ENCODE measurements at regions not wholly inside any gene's neighbourhood (a gene's known extent, or its start where the extent isn't known, plus 50 kb on each side); places are given as distances from the start of the nearest gene placed in this dataset.

DNA sequence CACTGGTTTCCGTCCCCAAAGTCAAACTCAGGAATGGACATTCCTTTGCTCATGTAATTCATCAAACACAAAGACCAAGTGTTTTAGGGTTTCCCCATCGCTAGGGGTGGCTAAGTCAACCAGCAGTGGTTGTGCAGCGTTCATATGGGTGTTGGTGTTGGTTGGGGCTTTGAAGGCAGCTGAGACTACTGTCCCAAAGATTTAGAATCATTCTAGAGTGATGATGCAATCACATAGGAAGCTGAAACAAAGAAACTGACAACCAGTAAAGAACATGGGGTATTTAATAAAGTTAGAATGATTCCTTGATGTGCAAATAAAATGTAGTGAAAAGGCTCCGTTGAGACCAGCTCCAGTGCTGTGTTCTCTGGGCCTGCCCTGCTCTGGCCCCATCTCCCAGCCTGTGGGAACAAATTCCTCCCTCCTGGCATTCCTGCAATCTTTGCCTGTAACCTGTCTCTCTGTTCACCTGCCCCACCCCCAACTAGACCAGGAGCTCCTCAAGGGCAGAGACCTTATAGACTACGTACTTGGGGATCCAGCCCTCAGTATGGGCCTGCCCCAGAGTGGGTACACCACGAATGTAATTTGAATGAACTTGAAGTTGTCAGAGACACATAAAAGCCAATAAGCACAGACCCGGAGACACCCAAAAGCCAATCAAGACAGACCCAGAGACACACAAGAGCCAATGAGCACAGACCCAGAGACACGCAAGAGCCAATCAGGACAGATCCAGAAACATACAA lies 191.7 kb upstream of the TWIST2 start:
- no peak for DNase-seq

DNA sequence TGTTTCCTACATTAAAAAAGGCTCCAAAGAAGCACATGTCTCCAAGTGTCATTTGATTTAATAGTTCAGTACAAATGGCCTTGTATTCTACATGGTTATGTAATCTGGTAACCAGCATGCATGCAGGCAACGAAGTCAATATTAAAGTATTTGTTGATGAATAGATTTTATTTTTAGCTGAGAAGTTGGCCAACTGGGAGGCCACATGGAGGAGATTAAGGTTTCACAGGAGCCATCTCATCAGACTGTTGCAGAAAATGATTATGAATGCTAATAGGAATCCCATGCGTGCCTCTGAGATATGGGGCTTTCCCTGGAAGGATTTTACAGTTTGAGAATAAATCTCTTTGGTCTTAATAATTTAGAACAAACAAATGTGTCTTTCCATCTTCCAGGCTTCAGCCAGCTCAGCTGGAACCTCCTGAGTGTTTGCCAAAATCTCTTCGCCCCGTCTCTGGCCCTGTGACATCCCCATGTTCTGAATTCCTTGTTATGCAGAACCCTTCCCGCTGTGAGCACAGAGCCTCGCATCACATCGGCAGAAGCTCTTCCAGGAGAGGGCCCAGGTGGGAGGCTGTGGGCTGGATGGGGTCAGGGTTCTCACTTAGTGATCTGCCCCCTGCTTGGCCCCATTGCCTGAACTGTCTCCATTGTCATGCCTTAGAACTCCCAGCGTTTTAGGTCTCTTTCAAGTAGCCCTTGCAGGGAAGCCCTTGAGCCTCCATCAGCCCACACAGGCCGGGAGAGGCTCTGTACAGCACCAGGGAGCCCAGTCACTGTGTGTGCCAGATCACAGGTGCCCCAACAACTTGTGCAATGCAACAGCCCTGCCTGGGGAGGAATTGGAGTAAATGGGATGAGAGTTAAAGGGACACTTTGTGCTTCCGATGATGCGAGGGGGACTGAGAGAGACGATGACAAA lies 190.5 kb upstream of the TWIST2 start:
- DNase-seq: no peak

DNA sequence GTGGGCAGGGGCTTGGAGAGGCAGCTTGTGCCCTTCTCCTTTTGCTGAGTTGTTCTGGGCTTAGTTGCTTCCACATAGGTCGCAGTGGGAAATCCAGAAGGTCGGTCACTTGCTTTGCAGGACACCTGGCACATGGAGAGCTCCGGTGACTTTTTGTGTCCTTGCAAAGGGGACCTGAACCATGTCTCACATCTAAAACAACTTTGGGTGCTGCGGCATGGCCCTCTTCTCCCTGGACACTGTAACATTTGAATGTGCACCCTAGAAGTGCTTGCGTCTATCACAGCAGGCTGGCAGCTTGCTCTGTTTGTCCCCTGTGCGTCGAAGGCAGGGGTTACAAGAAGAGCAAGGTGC lies 189.9 kb upstream of the TWIST2 start:
- no peak for DNase-seq

DNA sequence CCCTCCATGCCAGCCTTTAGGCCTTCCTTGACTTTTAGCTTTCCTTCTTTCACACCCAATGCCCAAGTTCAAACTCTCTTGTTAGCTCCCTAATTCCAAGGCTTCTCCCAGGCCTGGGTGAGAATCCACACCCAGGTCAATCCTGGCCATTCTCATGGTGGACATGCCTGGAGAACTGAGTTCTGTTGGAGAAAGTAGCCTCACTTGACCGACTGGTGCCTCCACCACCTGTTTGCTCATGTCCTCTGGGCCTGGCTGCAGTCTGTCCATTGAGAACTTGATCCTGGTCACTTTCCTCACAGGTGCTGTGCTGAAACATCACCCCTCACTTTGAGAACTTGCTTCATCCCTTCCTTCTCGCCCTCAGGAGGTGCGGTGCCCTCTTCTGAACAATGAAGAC lies 189.1 kb upstream of the TWIST2 start:
- no peak for DNase-seq

DNA sequence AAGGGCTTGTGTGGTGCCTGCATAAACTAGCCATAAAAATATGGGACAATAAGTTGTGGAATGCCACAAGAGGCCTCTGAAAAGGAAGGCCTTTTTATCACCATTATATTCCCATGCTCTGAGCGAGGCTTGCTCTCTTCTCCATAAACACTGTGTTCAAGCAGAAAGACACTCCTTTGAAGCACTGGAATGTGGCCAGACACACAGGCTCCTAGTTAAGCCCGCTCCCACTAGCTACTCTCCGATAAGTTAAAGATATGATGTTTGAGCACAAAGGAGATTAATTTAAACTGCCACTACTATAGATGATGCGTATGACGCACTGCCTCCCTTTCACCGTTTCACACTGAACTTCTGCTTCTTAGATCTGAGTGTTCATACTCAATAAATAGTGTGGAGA lies 188.7 kb upstream of the TWIST2 start:
- DNase-seq: no peak

DNA sequence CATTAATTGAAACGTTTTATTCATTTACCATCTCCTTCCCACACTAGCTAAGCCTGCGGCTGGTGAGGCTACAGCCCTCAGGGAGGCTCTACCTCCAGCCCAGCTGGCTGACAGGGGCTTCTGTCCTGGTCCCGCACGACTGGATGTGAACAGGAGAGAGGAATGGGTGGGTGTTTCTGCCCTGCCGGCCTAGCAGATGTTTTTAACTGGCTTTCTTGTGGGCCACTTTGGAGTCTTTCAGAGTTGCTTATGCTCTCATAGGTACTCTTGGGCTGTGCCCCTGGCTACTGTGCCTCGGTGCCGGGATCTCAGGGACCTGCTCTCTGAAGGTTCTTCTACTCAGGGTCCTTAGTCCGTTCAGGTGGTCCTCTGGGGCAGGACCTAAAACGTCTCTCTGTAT lies 184.3 kb upstream of the TWIST2 start:
- no peak for DNase-seq

DNA sequence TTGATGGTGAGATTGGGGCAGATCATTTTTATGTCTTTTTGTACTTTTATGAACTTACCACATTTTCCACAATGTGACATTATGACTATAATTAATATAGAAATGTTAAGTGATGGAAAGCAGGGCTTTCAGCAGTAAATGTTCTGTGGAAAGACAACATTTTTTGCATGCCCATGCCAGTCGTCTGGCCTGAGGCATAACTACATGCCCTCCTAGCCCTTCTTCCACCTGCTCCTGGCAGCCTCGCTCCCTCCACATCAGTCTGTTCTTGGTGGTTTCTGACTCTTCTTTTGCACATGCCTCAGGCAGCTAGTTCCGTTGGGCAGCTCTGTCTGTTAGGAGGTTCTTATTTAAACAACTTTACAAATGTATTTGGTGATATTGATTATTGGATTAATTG lies 182.0 kb upstream of the TWIST2 start:
- DNase-seq: no peak

DNA sequence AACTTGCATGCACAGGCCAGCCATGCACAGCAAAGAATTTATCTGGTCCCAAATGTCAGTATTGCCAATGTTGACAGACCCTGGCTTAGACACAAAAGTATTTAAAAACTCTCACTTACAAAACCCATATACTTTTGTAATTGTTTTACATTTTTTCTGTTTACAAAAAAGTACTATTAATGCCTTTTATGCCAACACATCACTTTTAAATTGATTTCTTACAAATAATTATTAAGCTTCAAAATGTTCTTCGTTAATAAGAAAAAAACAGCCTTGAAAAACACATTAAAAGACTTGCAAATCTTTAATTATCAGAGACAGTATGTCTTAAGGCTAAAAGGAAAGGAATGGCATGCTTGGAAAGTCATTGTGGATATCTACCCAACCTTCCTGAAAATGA lies 181.3 kb upstream of the TWIST2 start:
- DNase-seq: no peak

DNA sequence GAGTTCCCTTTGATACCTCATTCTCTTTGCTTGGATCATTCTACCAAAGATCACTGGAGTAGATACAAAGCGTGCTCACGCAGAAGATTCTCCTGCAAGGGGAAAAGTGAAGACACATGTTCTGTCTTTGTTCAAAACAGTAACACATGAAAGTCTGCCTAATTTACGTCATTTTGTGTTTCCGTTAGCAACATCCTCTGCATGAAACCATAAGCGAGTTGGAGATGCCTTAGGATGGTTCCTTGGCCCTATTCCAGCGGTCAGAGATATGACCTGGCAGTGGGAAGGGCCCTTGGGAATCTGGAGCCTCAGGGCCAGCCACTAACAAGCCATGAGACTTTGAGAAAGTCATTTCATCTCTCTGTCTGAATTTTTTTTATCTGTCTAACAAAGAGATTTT lies 180.9 kb upstream of the TWIST2 start:
- DNase-seq: no peak

DNA sequence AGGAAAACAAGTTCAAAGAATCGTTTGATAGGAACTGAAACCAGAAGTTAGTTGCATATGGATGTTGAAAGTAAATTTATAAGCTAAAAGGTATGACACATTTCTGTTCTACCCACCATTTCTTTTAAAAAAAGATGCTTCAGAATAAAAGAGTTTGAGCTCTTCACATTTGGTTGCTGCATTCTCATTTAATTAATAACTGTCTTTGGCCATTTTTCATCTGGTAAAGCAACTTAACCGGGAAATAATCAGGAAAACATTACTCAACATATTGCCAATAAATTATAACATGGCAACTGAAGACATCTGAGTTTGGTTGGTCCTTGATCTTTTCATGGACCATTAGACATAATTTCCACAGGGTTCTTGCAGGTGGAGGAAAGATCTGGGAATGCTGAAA lies 180.2 kb upstream of the TWIST2 start:
- DNase-seq: no peak

DNA sequence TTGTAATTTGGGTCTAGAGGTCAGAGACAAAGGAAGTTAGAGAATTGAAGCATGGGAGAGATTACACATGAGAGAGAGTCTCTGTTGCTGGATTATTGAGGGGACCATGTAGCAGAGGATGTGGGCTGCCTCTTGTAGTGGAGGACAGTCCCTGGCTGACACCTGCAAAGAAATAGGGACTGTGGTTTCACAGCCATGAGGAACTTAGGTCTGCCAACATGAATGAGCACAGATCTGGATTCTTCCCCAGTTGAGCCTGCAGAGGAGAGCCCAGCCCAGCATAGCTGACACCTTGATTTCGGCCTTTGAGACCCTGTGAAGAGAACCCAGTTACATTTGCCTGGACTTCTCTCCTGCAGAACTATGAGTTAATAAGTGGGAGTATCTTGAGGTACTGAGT lies 179.5 kb upstream of the TWIST2 start:
- DNase-seq: no peak

DNA sequence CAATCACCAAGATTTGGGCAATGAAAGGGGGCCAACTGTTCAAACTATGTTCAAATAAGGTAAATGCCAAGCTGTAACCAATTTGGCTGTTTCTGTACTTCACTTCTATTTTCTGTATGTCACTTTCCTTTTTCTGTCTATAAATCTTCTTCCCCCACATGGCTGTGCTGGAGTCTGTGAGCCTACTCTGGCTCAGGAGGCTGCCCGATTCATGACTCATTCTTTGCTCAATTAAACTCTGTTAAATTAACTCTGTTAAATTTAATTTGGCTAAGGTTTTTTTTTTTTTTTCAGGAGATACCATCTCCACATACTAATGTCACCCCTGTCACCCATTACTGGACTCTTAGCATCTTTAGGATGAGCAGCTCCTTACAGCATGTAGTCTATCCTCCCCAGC lies 178.8 kb upstream of the TWIST2 start:
- no peak for DNase-seq

DNA sequence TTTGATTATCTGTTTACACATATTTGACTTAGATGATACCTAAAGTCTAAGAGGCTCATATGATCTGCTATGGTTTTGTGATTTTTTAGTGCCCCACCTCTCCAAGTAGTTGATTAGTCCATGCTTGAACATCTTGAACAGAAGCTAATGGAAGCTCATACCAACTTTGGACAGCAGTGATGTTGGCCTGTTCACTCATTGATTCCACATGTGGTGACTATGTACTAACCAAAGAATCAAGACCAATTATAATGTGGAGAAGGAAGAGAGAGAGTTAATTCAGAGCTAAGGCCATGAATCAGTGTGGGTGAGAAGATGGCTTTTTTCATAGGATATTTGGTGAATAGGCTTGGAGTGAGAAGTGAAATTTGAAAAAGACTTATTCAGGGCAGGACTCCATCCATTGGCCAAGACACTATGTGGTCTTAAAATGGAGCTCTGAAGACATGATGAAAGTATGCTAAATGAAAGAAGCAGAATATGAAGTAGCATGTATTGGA lies 178.3 kb upstream of the TWIST2 start:
- DNase-seq: no peak

DNA sequence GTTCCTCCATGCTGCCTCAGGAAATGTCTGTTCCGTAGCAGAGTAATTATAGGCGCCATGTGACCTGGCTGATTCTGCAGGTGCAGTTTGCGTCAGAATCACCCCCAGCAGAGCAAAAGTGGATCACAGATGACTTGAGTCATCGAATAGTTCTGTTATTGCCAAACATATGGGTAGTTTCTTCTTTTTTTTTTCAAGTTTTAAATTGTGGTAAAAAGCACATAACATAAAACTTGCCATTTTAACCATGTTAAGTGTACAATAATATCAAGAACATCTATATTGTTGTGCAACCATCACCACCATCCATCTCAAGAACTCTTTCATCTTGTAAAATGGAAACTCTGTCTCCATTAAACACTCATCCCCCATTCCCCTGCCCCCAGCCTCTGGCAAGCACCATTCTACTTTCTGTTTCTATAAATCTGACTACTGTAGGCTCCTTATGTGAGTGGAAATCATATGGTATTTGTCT lies 177.7 kb upstream of the TWIST2 start:
- DNase-seq: no peak

DNA sequence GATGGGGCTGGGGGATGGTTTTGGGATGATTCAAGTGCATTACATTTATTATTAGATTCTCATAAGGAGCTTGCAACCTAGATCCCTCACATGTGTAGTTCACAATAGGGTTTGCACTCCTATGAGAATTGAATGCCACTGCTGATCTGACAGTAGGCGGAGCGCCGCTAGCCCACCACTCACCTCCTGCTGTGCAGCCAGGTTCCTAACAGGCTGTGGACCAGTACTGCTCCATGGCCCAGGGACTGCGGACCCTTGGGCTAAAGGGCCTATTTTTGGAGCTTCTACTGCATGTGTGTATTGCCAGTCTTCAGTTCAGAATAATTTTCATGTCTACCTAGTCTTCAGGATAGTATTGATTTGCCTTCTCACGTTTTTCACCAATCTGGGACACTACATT lies 165.3 kb upstream of the TWIST2 start:
- DNase-seq: no peak

DNA sequence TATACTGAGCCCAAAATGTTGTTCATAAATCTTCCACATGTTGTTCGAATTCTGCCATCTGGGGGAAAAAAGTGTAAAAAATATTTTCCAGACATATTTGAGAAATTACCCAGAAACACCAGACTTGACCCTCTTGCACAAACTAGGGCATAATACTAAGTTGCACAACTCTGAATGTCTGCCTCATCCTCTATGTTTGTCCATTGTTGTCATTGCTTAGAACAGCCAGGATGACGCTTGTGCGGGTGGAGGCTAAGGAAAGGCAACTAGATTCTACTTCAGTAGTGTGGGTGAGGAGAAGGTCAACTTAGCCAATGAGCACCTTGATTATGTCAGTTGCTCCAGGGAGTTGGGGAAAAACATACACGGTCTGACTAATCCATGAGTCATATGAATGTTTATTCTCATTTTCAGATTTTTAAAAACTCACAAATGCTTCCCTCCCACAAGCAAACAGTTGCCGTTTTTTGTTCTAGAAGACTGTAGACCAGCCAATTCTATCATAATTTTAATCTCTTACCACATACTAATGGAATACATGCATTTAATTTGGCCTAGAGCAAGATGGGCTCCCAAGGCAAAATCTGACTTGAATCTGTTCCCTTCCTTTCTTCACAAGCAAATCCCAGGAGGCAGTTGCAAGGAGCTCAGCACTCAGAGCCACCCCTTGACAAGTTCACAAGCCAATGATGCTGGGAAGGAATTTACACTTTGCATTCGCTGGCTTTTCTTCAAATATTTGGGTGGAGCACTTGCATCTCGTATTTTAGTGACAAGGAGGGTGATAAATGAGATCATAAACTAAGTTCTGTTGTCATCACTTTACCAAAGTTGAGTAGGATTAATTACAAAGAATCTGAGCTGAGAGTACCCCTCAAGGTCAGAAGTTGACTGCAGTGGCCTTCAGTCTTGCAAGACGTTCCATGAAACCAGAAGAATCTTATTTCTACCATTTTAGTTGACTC lies 163.2 kb upstream of the TWIST2 start:
- no peak for DNase-seq

DNA sequence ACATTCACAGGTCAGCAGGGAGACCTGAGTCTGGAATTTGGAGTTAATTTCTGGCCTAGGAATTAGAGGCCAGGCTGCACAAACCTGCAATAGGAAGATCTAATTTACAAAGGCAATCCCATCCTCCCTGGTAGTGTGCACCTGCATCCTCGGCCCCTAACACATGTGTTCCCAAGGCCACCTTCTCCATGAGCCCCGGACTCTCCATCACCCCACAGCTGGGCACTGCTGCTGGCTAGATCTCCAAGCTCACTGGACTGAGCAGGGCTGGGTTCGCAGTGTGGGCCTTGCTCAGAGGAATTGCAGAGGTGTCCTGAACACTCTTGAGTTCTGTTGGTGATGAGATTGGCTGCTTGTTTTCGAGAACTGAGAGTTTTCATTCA lies 162.6 kb upstream of the TWIST2 start:
- DNase-seq: no peak

DNA sequence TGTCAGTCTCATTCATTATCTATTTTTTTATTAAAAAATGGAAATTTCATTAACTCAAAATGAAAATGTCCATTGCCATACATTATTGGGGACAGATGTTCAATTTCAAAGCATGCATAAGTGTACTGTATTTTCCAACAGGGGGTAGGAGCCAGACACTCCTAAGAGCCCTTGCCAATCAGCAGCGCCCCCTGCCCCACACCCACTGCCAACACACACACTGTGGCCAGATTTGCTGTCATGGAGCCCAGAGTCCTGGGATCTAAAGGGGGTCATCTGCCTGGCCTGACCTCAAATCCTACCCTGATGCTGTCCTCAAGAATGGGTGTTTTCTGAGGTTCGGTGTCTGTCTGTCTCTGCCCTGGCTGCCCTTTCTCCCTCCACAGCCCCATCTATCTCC lies 162.2 kb upstream of the TWIST2 start:
- DNase-seq: no peak

DNA sequence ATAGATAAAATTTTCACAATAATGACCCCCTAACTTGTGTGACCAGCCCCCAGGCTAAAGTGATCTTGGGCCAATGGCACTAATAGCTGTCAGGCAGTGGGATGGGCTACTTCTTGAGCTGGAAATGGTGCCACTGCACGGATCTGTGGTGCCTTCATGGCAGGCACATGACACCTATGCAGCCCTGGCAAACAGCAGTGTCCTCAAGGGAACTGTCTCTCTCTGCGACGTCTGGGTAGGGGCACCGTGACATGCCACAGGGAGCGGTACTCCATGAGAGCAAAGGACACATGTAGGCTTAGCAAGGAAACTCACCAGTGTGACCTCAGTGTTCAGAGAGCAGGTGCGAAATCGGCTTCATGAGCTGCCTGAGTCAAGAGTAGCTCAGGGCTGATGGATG lies 161.7 kb upstream of the TWIST2 start:
- no peak for DNase-seq

DNA sequence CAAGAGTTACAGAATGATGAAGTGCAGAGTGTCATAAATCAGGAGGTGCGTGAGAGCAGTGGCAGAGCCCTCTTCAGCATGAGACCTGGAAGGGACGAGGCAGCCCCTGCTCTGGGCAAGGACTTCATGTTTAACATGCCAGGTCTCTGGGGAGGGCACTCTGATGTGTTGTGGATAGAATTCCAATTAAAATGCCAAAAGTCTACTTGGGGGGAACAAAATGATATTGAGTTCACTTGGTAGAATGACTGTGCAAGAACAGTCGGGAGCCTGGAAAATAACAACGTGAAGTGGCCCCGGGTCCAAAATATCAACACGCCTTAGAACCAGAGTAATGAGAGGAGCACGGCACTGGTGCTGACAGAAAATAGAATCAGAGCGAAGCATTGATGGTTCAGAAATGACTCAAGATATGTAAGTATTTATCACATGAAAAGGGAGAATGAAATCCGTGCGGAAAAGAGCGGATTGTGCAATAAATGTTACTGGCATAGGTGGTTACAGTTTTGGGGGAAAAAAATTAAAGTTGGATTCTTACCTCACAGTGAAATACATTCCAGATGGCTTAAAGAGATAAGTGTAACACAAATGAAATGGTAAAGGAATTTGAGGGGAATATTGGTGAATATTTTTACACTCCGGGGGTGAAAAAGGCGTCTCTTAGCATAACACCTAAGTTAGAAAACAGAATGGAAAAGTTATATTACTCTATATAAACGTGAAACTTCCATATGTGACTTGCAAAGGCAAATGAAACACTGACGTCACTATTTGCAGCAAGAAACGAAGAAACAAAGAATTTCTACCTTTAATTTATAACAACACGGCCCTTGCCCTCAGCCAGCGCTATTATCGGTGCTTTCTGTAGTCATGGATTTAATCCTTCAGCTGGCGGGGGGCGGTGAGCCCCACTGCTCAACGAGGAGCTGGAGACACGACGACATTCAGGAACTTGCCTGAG lies 159.4 kb upstream of the TWIST2 start:
- no peak for DNase-seq

DNA sequence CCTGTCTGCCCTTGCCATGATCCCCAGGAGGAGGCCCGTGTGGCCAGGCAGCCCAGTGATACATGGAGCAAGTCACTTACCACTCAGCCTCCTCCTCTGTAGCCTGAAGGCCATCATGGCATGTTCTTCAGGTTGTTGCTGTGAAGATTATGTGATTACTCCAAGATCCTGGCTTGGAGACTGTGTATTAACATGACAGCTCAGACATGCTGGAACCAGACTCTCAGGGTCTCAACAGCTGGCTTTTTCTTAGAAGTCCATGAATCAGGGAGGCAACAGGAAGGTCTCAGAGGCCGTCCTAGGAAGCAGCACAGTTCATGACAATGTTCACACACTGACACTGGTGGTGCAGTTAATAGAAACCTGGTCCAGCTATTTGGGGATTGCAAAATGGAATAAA lies 158.6 kb upstream of the TWIST2 start:
- DNase-seq: no peak

DNA sequence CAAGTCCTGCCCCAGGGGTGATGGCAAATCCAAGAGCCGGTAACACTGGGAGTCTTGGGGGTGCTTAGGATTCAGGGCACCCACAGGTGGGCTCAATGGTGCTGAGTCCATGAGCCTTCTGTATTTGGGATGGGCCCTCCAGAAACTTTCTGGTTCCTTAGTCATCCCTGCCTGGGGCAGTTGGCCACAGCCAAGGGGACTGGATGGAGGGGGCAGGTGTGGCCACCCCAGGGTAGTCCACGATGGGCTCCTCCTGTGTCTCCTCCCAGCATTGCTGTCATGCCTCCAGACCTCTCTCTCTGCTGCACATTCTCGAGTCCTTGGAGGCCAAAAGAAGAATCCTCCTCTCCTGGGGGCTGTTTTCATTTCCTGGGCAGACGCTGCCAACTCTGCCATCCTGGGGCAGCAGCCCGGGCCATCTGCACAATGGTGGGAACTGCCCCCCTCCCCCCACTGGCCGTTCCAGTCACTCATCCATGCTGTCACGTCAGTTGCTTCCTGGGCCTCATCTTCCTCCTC lies 158.0 kb upstream of the TWIST2 start:
- no peak for DNase-seq
